ENCODE measurements at regions not wholly inside any gene's neighbourhood (a gene's known extent, or its start where the extent isn't known, plus 50 kb on each side); places are given as distances from the start of the nearest gene placed in this dataset.

GRCh38 chr20:7627734-7628663, 312.3 kb downstream of the HAO1 start:
- H3K4me1 ChIP-seq: no peaks in the 10 kb centered on the region
- H3K9me3 ChIP-seq: no peaks in the 10 kb centered on the region
- WGBS, 2 donors: 61 to 64% methylated on average over 5 of the region's 5 CpGs
- DNase-seq: no peak
- no peak for TF ChIP-seq POLR2A (IDR thresholded peaks at IDR 0.05)
- H3K27ac ChIP-seq: no peak overlapping the region
- no peaks in the 10 kb centered on the region for H3K36me3 ChIP-seq (ENCODE audit: low read depth, missing control alignments)
- intact Hi-C loops (cut with DNase I; ENCODE audit: low total_unique reads): no loop called here
- no peaks in the 10 kb centered on the region for H3K27me3 ChIP-seq
- H3K4me3 ChIP-seq: no peak overlapping the region

- 43 to 52% methylated on average over 1 of the region's 1 CpG for WGBS, 2 donors
- Histone ChIP-seq H3K27me3 (no peaks in the 10 kb centered on the region), H3K4me1 (no peaks in the 10 kb centered on the region), H3K27ac (no peak overlapping the region), H3K4me3 (no peak overlapping the region), H3K36me3 (ENCODE audit: low read depth, missing control alignments) (no peaks in the 10 kb centered on the region), H3K9me3 (no peaks in the 10 kb centered on the region)
- TF ChIP-seq CTCF (IDR thresholded peaks at IDR 0.05) (no peak), POLR2A (IDR thresholded peaks at IDR 0.05) (no peak)
- no peak for DNase-seq
- intact Hi-C loops (cut with DNase I; ENCODE audit: low total_unique reads): no loop called here
Observed at GRCh38 chr20:7629880-7630279, 310.4 kb downstream of the HAO1 start.

GRCh38 chr20:7637184-7637583, 303.1 kb downstream of the HAO1 start:
- no peak overlapping the region for H3K4me3 ChIP-seq
- H3K27me3 ChIP-seq: no peaks in the 10 kb centered on the region
- no peaks in the 10 kb centered on the region for H3K4me1 ChIP-seq
- TF ChIP-seq CTCF (IDR thresholded peaks at IDR 0.05): no peak
- TF ChIP-seq POLR2A (IDR thresholded peaks at IDR 0.05): no peak
- DNase-seq: no peak
- intact Hi-C loops (cut with DNase I; ENCODE audit: low total_unique reads): no loop called here
- H3K27ac ChIP-seq: no peak overlapping the region
- H3K36me3 ChIP-seq (ENCODE audit: low read depth, missing control alignments): no peaks in the 10 kb centered on the region
- no peaks in the 10 kb centered on the region for H3K9me3 ChIP-seq

- no peaks in the 10 kb centered on the region for H3K9me3 ChIP-seq
- intact Hi-C loops (cut with DNase I; ENCODE audit: low total_unique reads): no loop called here
- no peak overlapping the region for H3K4me3 ChIP-seq
- no peak overlapping the region for H3K27ac ChIP-seq
- no peak for TF ChIP-seq CTCF (IDR thresholded peaks at IDR 0.05)
- TF ChIP-seq POLR2A (IDR thresholded peaks at IDR 0.05): no peak
- no peaks in the 10 kb centered on the region for H3K4me1 ChIP-seq
- WGBS, 2 donors: 83 to 90% methylated on average over 6 of the region's 6 CpGs
- no peak for DNase-seq
- H3K36me3 ChIP-seq (ENCODE audit: low read depth, missing control alignments): no peaks in the 10 kb centered on the region
- H3K27me3 ChIP-seq: no peaks in the 10 kb centered on the region
Observed at GRCh38 chr20:7650086-7650879, 290.0 kb downstream of the HAO1 start.

GRCh38 chr20:7654231-7654630, 286.0 kb downstream of the HAO1 start:
- Histone ChIP-seq H3K4me1 (no peaks in the 10 kb centered on the region), H3K36me3 (ENCODE audit: low read depth, missing control alignments) (no peaks in the 10 kb centered on the region), H3K9me3 (no peaks in the 10 kb centered on the region), H3K27me3 (no peaks in the 10 kb centered on the region), H3K4me3 (no peak overlapping the region), H3K27ac (no peak overlapping the region)
- no peak for DNase-seq
- TF ChIP-seq CTCF (IDR thresholded peaks at IDR 0.05) (no peak), POLR2A (IDR thresholded peaks at IDR 0.05) (no peak)
- intact Hi-C loops (cut with DNase I; ENCODE audit: low total_unique reads): no loop called here
